ENCODE measurements at regions not wholly inside any gene's neighbourhood (a gene's known extent, or its start where the extent isn't known, plus 50 kb on each side); places are given as distances from the start of the nearest gene placed in this dataset.

DNA sequence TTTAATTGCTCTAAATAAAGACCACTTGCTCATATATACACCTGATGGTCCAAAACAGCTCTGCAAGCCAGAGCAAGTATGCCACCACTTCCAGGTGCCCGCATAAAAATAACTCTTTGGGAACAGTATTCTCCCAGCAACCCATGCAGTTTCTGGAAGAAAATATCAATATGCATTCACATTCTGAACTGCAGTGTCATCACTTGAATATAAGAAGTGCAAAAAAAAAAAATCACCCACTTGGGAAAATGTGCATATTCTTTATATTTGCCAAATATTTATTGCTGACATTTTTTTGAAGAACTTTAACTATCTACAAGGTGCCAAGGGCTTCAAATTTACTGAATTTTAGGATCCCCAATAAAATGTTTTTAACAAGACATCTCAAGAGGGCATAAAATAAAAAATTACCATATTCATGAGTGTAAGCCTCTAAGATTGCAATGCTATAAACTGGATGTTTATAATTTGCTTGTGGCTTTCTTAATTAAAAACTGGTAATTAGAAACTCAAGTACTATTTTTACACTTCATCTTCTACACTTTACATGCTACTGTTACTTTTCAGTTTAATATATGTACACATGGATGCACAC lies 360.6 kb upstream of the HNRNPA3 start:
- Histone ChIP-seq H3K27ac (no peak overlapping the region), H3K9ac (ENCODE audit: insufficient read length) (no peak overlapping the region), H3K36me3 (ENCODE audit: insufficient read depth, low read length) (no peaks in the 10 kb centered on the region), H3K9me3 (ENCODE audit: low read depth, low read length) (no peaks in the 10 kb centered on the region), H3K4me3 (peak overlapping the region; percentile 30)
- TF ChIP-seq EZH2 (IDR thresholded peaks at IDR 0.05) (no peak), POLR2AphosphoS5 (IDR thresholded peaks at IDR 0.05; ENCODE audit: borderline replicate concordance, low read depth, low read length) (peak; percentile 49; the same call in 1 of the 2 replicates), FOXP2 (optimal IDR thresholded peaks at IDR 0.05; ENCODE audit: control extremely low read depth, extremely low read length, insufficient read depth) (no peak)
- DNase-seq (ENCODE audit: low read depth, low spot score), result peak; percentile 47

- Histone ChIP-seq H3K36me3 (ENCODE audit: insufficient read depth, low read length) (no peaks in the 10 kb centered on the region), H3K27ac (no peak overlapping the region), H3K4me3 (no peak overlapping the region; the same call in 1 of the 2 replicates), H3K9ac (ENCODE audit: insufficient read length) (no peak overlapping the region), H3K9me3 (ENCODE audit: low read depth, low read length) (no peaks in the 10 kb centered on the region)
- TF ChIP-seq FOXP2 (optimal IDR thresholded peaks at IDR 0.05; ENCODE audit: control extremely low read depth, extremely low read length, insufficient read depth) (no peak), POLR2AphosphoS5 (IDR thresholded peaks at IDR 0.05; ENCODE audit: borderline replicate concordance, low read depth, low read length) (no peak), EZH2 (IDR thresholded peaks at IDR 0.05) (no peak)
- no peak for DNase-seq (ENCODE audit: low read depth, low spot score)
These were observed 359.9 kb upstream of the HNRNPA3 start for GRCh38 chr2:176852667-176853066.

GRCh38 chr2:176854062-176854461 lies 358.5 kb upstream of the HNRNPA3 start:
- H3K4me3 ChIP-seq, result no peak overlapping the region
- no peak overlapping the region for H3K9ac ChIP-seq (ENCODE audit: insufficient read length)
- no peaks in the 10 kb centered on the region for H3K36me3 ChIP-seq (ENCODE audit: insufficient read depth, low read length)
- H3K27ac ChIP-seq, result no peak overlapping the region
- no peak for DNase-seq (ENCODE audit: low read depth, low spot score)
- TF ChIP-seq FOXP2 (optimal IDR thresholded peaks at IDR 0.05; ENCODE audit: control extremely low read depth, extremely low read length, insufficient read depth) (no peak), EZH2 (IDR thresholded peaks at IDR 0.05) (no peak), POLR2AphosphoS5 (IDR thresholded peaks at IDR 0.05; ENCODE audit: borderline replicate concordance, low read depth, low read length) (no peak)
- no peaks in the 10 kb centered on the region for H3K9me3 ChIP-seq (ENCODE audit: low read depth, low read length)

- H3K27ac ChIP-seq, result no peak overlapping the region
- no peaks in the 10 kb centered on the region for H3K36me3 ChIP-seq (ENCODE audit: insufficient read depth, low read length)
- no peak overlapping the region for H3K9ac ChIP-seq (ENCODE audit: insufficient read length)
- no peaks in the 10 kb centered on the region for H3K9me3 ChIP-seq (ENCODE audit: low read depth, low read length)
- TF ChIP-seq POLR2AphosphoS5 (IDR thresholded peaks at IDR 0.05; ENCODE audit: borderline replicate concordance, low read depth, low read length) (no peak), FOXP2 (optimal IDR thresholded peaks at IDR 0.05; ENCODE audit: control extremely low read depth, extremely low read length, insufficient read depth) (no peak), EZH2 (IDR thresholded peaks at IDR 0.05) (no peak)
- DNase-seq (ENCODE audit: low read depth, low spot score), result no peak
- H3K4me3 ChIP-seq, result no peak overlapping the region
These were observed 357.7 kb upstream of the HNRNPA3 start for GRCh38 chr2:176854878-176855277.

DNA sequence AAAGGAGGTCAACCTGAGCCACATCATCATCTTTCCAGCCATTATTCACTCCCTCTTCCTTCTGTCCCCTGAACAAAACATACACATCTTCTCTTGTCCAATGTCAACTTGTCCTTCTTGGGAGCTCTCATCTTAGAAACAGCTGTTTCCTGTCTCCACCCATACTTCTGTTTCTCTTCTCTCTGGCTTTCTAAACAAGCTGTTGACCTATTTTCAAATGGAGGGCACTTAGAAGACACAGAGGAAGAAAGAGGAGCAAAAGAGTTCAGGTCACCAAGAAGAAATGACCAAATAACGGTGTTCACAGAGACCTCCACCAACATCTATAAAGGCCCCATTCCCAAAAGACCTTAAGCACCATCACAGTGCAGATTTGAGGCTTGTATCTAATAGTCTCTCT lies 355.9 kb upstream of the HNRNPA3 start:
- Histone ChIP-seq H3K9ac (ENCODE audit: insufficient read length) (no peak overlapping the region), H3K27ac (no peak overlapping the region), H3K36me3 (ENCODE audit: insufficient read depth, low read length) (no peaks in the 10 kb centered on the region), H3K9me3 (ENCODE audit: low read depth, low read length) (no peaks in the 10 kb centered on the region), H3K4me3 (no peak overlapping the region)
- no peak for DNase-seq (ENCODE audit: low read depth, low spot score)
- TF ChIP-seq FOXP2 (optimal IDR thresholded peaks at IDR 0.05; ENCODE audit: control extremely low read depth, extremely low read length, insufficient read depth), result no peak
- no peak for TF ChIP-seq POLR2AphosphoS5 (IDR thresholded peaks at IDR 0.05; ENCODE audit: borderline replicate concordance, low read depth, low read length)

DNA sequence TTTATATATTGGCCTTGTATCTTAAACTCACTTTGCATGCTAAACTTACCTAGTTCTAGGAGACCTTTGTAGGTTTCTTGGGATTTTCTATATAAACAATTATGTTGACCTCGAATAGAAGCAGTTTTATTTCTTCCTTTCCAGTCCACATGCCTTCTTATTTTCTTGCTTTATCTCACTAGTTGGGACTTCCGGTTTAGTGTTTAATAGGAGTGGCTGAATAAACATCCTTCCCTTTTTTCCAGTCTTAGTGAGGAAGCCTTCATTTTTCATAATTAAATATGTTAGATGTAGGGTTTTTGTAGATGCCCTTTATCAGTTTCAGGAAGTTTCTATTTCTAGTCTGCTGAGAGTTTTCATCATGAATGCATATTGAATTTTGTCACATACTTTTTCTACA lies 347.3 kb upstream of the HNRNPA3 start:
- no peak for TF ChIP-seq FOXP2 (optimal IDR thresholded peaks at IDR 0.05; ENCODE audit: control extremely low read depth, extremely low read length, insufficient read depth)
- TF ChIP-seq EZH2 (IDR thresholded peaks at IDR 0.05), result no peak
- TF ChIP-seq POLR2AphosphoS5 (IDR thresholded peaks at IDR 0.05; ENCODE audit: borderline replicate concordance, low read depth, low read length), result no peak
- H3K9me3 ChIP-seq (ENCODE audit: low read depth, low read length), result no peaks in the 10 kb centered on the region
- H3K36me3 ChIP-seq (ENCODE audit: insufficient read depth, low read length), result no peaks in the 10 kb centered on the region

GRCh38 chr2:176872406-176872805 lies 340.2 kb upstream of the HNRNPA3 start:
- Histone ChIP-seq H3K4me3 (no peak overlapping the region), H3K27ac (no peak overlapping the region), H3K9me3 (ENCODE audit: low read depth, low read length) (peaks cover 7% of the 10 kb centered on the region; the same call in 1 of the 2 replicates), H3K9ac (ENCODE audit: insufficient read length) (no peak overlapping the region), H3K36me3 (ENCODE audit: insufficient read depth, low read length) (no peaks in the 10 kb centered on the region)
- no peak for TF ChIP-seq POLR2AphosphoS5 (IDR thresholded peaks at IDR 0.05; ENCODE audit: borderline replicate concordance, low read depth, low read length)
- no peak for TF ChIP-seq EZH2 (IDR thresholded peaks at IDR 0.05)
- TF ChIP-seq FOXP2 (optimal IDR thresholded peaks at IDR 0.05; ENCODE audit: control extremely low read depth, extremely low read length, insufficient read depth), result no peak
- DNase-seq (ENCODE audit: low read depth, low spot score), result no peak

More for the DNA sequence above, 347.3 kb upstream of the HNRNPA3 start:
- Histone ChIP-seq H3K9ac (ENCODE audit: insufficient read length) (no peak overlapping the region), H3K27ac (no peak overlapping the region), H3K4me3 (no peak overlapping the region)
- DNase-seq (ENCODE audit: low read depth, low spot score), result no peak

- Histone ChIP-seq H3K27ac (no peak overlapping the region), H3K9me3 (ENCODE audit: low read depth, low read length) (peaks cover 7% of the 10 kb centered on the region; the same call in 1 of the 2 replicates), H3K9ac (ENCODE audit: insufficient read length) (no peak overlapping the region), H3K4me3 (no peak overlapping the region), H3K36me3 (ENCODE audit: insufficient read depth, low read length) (no peaks in the 10 kb centered on the region)
- no peak for TF ChIP-seq POLR2AphosphoS5 (IDR thresholded peaks at IDR 0.05; ENCODE audit: borderline replicate concordance, low read depth, low read length)
- no peak for TF ChIP-seq FOXP2 (optimal IDR thresholded peaks at IDR 0.05; ENCODE audit: control extremely low read depth, extremely low read length, insufficient read depth)
- TF ChIP-seq EZH2 (IDR thresholded peaks at IDR 0.05), result no peak
- no peak for DNase-seq (ENCODE audit: low read depth, low spot score)
These were observed 339.2 kb upstream of the HNRNPA3 start for GRCh38 chr2:176873403-176873802.
